ENCODE measurements at regions not wholly inside any gene's neighbourhood (a gene's known extent, or its start where the extent isn't known, plus 50 kb on each side); places are given as distances from the start of the nearest gene placed in this dataset.

GRCh38 chr6:56865081-56865875 is 89.6 kb upstream of the BEND6 start:
- DNase-seq (ENCODE audit: low read depth in 4 of 4, low spot score in 3 of 4) = no peak

- no peak for DNase-seq (ENCODE audit: low read depth in 4 of 4, low spot score in 3 of 4)
Measured at GRCh38 chr6:56864171-56864616, 90.7 kb upstream of the BEND6 start.

GRCh38 chr6:56863366-56863765 is 91.5 kb upstream of the BEND6 start:
- no peak for DNase-seq (ENCODE audit: low read depth in 4 of 4, low spot score in 3 of 4)

- no peak for DNase-seq (ENCODE audit: low read depth in 4 of 4, low spot score in 3 of 4)
Measured at GRCh38 chr6:56862415-56863175, 92.3 kb upstream of the BEND6 start.

GRCh38 chr6:56860475-56860874 is 94.4 kb upstream of the BEND6 start:
- no peak for DNase-seq (ENCODE audit: low read depth in 4 of 4, low spot score in 3 of 4)

GRCh38 chr6:56856036-56856580 is 98.8 kb upstream of the BEND6 start:
- DNase-seq (ENCODE audit: low read depth in 4 of 4, low spot score in 3 of 4) = no peak

GRCh38 chr6:56854086-56854485 is 100.8 kb upstream of the BEND6 start:
- no peak for DNase-seq (ENCODE audit: low read depth in 4 of 4, low spot score in 3 of 4)

- DNase-seq (ENCODE audit: low read depth in 4 of 4, low spot score in 3 of 4) = no peak
Measured at GRCh38 chr6:56853541-56853940, 101.4 kb upstream of the BEND6 start.

- peak in 1 of 4 donors; percentile 39 for DNase-seq (ENCODE audit: low read depth in 4 of 4, low spot score in 3 of 4)
Measured at GRCh38 chr6:56852260-56853010, 102.5 kb upstream of the BEND6 start.

- DNase-seq (ENCODE audit: low read depth in 4 of 4, low spot score in 3 of 4) = peak in 3 of 4 donors; percentile 64 to 74 (median 67)
Measured at GRCh38 chr6:56851541-56852259, 103.2 kb upstream of the BEND6 start.

- DNase-seq (ENCODE audit: low read depth in 4 of 4, low spot score in 3 of 4) = no peak
Measured at GRCh38 chr6:56851074-56851473, 103.8 kb upstream of the BEND6 start.

GRCh38 chr6:56850626-56851025 is 104.3 kb upstream of the BEND6 start:
- no peak for DNase-seq (ENCODE audit: low read depth in 4 of 4, low spot score in 3 of 4)

- DNase-seq (ENCODE audit: low read depth in 4 of 4, low spot score in 3 of 4) = no peak
Measured at GRCh38 chr6:56849896-56850295, 105.0 kb upstream of the BEND6 start.

GRCh38 chr6:56848105-56848504 is 106.8 kb upstream of the BEND6 start:
- no peak for DNase-seq (ENCODE audit: low read depth in 4 of 4, low spot score in 3 of 4)

- no peak for DNase-seq (ENCODE audit: low read depth in 4 of 4, low spot score in 3 of 4)
Measured at GRCh38 chr6:56845032-56845431, 109.9 kb upstream of the BEND6 start.

GRCh38 chr6:56843476-56844349 is 111.2 kb upstream of the BEND6 start:
- peak in 3 of 4 donors; percentile 38 to 55 (median 44) for DNase-seq (ENCODE audit: low read depth in 4 of 4, low spot score in 3 of 4)

- peak in 2 of 4 donors; percentile 25 to 29 for DNase-seq (ENCODE audit: low read depth in 4 of 4, low spot score in 3 of 4)
Measured at GRCh38 chr6:56842686-56843475, 112.0 kb upstream of the BEND6 start.

GRCh38 chr6:56841751-56842150 is 113.2 kb upstream of the BEND6 start:
- no peak for DNase-seq (ENCODE audit: low read depth in 4 of 4, low spot score in 3 of 4)

Data from right renal pelvis (tissue), 4 donors.